ENCODE measurements at regions not wholly inside any gene's neighbourhood (a gene's known extent, or its start where the extent isn't known, plus 50 kb on each side); places are given as distances from the start of the nearest gene placed in this dataset.

DNA sequence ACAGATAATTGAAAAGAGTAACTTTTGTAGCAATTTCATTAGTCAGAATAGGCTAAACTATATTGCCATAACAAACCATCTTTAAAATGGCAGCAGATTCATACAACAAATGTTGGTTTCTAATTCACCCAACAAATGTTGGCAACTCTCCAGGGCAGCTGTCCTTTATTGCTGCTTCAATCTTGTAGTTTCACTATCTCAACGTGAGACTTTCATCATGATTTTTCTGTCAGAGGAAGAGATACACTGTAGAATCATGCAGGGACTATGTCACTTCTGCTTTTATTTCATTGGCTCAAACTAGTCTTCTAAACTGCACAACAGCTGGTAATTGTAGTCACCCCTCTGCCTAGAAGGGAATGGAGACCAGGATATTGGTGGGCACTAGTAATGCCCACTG lies 174.2 kb downstream of the TANC2 start:
- peak overlapping the region; percentile 14 for H3K27ac Mint-ChIP-seq (ENCODE audit: unreplicated experiment)
- H3K4me3 Mint-ChIP-seq (ENCODE audit: unreplicated experiment): no peak overlapping the region
- peaks cover 5% of the 10 kb centered on the region for H3K4me1 Mint-ChIP-seq (ENCODE audit: unreplicated experiment)
- TF ChIP-seq, protein P1, sequence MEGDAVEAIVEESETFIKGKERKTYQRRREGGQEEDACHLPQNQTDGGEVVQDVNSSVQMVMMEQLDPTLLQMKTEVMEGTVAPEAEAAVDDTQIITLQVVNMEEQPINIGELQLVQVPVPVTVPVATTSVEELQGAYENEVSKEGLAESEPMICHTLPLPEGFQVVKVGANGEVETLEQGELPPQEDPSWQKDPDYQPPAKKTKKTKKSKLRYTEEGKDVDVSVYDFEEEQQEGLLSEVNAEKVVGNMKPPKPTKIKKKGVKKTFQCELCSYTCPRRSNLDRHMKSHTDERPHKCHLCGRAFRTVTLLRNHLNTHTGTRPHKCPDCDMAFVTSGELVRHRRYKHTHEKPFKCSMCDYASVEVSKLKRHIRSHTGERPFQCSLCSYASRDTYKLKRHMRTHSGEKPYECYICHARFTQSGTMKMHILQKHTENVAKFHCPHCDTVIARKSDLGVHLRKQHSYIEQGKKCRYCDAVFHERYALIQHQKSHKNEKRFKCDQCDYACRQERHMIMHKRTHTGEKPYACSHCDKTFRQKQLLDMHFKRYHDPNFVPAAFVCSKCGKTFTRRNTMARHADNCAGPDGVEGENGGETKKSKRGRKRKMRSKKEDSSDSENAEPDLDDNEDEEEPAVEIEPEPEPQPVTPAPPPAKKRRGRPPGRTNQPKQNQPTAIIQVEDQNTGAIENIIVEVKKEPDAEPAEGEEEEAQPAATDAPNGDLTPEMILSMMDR (IDR thresholded peaks at IDR 0.05): no peak
- no peaks in the 10 kb centered on the region for H3K27me3 Mint-ChIP-seq (ENCODE audit: unreplicated experiment)
- peaks cover 2% of the 10 kb centered on the region for H3K36me3 Mint-ChIP-seq (ENCODE audit: unreplicated experiment)
- DNase-seq (ENCODE audit: extremely low spot score, unreplicated experiment): no peak
- H3K9me3 Mint-ChIP-seq (ENCODE audit: unreplicated experiment): peaks cover 3% of the 10 kb centered on the region

DNA sequence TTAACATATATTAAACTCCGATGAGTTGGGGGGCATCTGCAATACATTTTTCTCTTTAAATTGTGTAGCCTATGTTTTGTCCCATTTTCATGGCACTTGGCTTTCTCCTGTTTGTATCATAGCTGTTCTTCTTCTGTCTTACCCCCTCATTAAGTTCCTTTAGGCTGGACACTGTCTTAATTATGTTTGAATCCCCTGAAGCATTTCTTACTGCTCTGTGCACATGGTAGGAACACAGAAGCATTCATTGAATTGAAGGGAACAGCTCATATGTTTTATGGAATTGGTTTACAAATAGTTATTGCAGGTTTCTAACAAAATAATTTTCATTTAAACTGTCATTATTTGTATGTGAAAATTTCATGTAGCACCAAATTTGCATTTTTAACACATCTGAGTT lies 176.8 kb downstream of the TANC2 start:
- Mint-ChIP-seq H3K9me3 (ENCODE audit: unreplicated experiment) (peaks cover 8% of the 10 kb centered on the region), H3K4me1 (ENCODE audit: unreplicated experiment) (peaks cover 8% of the 10 kb centered on the region), H3K27ac (ENCODE audit: unreplicated experiment) (no peak overlapping the region), H3K27me3 (ENCODE audit: unreplicated experiment) (no peaks in the 10 kb centered on the region), H3K4me3 (ENCODE audit: unreplicated experiment) (no peak overlapping the region), H3K36me3 (ENCODE audit: unreplicated experiment) (peaks cover 4% of the 10 kb centered on the region)
- TF ChIP-seq, protein P1 (IDR thresholded peaks at IDR 0.05): no peak
- DNase-seq (ENCODE audit: extremely low spot score, unreplicated experiment): no peak

DNA sequence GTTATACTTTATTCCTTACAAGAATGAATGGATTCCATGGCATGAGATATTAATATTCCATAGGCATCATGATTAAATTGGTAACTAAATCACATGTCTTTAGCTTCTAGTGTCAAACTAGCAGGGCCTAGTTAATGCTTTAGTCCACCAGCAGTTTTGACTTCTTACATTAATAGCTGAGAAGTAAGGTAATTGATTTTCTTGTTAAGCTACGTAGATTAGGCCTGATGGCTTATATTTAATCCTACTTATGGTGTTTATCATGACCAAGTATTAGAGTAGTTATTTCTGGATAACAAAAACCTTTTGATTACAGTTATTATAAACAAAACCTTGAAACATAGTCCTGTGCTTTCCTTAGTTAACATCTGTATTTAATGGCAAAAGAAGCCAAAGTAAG lies 184.5 kb downstream of the TANC2 start:
- H3K27me3 Mint-ChIP-seq (ENCODE audit: unreplicated experiment): no peaks in the 10 kb centered on the region
- peaks cover 5% of the 10 kb centered on the region for H3K9me3 Mint-ChIP-seq (ENCODE audit: unreplicated experiment)
- no peak overlapping the region for H3K4me3 Mint-ChIP-seq (ENCODE audit: unreplicated experiment)
- no peak for DNase-seq (ENCODE audit: extremely low spot score, unreplicated experiment)
- peak overlapping the region; percentile 99 for H3K27ac Mint-ChIP-seq (ENCODE audit: unreplicated experiment)
- TF ChIP-seq, protein P1 (IDR thresholded peaks at IDR 0.05): no peak
- peaks cover 50% of the 10 kb centered on the region for H3K4me1 Mint-ChIP-seq (ENCODE audit: unreplicated experiment)
- H3K36me3 Mint-ChIP-seq (ENCODE audit: unreplicated experiment): peaks cover 3% of the 10 kb centered on the region

DNA sequence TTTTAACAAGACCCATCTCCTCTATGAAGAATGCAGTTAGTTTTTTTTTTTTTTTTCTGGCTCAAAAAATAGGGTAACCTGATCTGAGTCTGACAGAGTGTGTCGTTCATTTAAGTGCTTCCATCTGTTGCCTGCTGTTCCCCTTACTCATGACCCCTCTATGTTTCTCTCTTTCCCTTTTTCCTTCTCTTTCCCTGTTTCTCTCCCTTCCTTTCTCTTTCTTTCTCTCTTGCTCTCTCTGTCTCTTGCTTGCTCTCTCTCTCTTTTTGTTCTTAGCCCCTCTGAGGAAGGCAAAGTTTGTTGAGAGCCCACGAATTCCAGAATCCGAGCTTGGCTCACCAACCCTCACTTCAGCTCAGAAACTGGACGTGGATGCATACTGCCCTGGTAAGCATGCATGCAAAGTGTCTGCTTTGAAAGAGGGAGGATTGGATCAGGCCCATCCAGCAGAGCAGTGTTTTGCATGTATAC lies 185.0 kb downstream of the TANC2 start:
- TF ChIP-seq, protein P1 (IDR thresholded peaks at IDR 0.05): no peak
- DNase-seq (ENCODE audit: extremely low spot score, unreplicated experiment): no peak
- H3K9me3 Mint-ChIP-seq (ENCODE audit: unreplicated experiment): peaks cover 2% of the 10 kb centered on the region
- peak overlapping the region; percentile 99 for H3K27ac Mint-ChIP-seq (ENCODE audit: unreplicated experiment)
- H3K36me3 Mint-ChIP-seq (ENCODE audit: unreplicated experiment): peaks cover under 1% of the 10 kb centered on the region
- no peaks in the 10 kb centered on the region for H3K27me3 Mint-ChIP-seq (ENCODE audit: unreplicated experiment)
- H3K4me1 Mint-ChIP-seq (ENCODE audit: unreplicated experiment): peaks cover 50% of the 10 kb centered on the region
- peak overlapping the region; percentile 74 for H3K4me3 Mint-ChIP-seq (ENCODE audit: unreplicated experiment)

DNA sequence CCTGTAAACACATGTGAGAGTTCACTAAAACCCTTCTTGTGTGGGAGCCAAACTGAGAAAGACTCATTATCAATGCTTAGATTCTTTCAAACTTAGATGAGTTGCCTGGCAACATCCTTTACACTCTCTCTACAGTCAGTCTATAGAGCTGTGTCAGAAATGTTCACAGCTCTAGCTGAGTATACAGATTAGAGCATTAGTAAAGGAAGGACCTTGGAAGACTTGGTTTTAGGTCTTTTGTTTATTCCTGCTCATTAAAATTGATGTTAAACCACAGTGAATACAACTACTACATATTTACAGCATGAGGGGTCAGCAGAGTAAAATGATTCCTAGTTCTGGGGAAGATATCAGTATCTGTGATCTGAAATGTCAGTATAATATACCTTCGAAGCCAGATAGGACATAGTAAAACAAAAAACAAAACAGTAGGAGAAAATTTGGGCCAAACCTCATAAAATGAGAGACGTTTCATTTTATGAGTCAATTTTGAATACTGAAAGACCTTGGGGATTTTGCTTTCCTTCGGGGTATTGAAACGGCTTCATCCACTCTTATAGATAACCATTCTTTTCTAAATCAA lies 186.0 kb downstream of the TANC2 start:
- Mint-ChIP-seq H3K27me3 (ENCODE audit: unreplicated experiment) (no peaks in the 10 kb centered on the region), H3K4me3 (ENCODE audit: unreplicated experiment) (peak overlapping the region; percentile 11), H3K4me1 (ENCODE audit: unreplicated experiment) (peaks cover 50% of the 10 kb centered on the region), H3K9me3 (ENCODE audit: unreplicated experiment) (no peaks in the 10 kb centered on the region), H3K27ac (ENCODE audit: unreplicated experiment) (peak overlapping the region; percentile 99), H3K36me3 (ENCODE audit: unreplicated experiment) (no peaks in the 10 kb centered on the region)
- DNase-seq (ENCODE audit: extremely low spot score, unreplicated experiment): no peak
- TF ChIP-seq, protein P1 (IDR thresholded peaks at IDR 0.05): no peak
